ENCODE measurements at regions not wholly inside any gene's neighbourhood (a gene's known extent, or its start where the extent isn't known, plus 50 kb on each side); places are given as distances from the start of the nearest gene placed in this dataset.
A peak's percentile ranks its signal among the peaks of the same experiment; 100 is the strongest.

DNA sequence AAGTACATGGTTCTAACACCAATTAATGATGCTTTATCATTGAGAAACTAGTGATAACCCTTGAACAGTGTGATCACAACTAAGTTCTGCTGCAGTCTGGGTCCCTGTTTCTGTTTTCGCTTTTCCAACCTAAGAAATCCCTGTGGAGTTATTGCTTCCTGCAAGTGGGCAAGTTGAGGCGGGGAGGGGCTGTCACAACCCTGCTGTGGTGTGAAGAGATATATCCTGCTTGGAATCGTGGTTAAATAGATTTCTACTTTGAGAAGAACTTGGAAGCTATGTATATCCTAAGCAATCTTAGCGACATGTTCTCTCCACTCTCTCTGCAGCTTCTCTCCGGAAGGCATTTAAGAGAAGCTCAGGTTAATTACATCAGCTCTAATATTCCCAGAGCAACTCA lies 1223.6 kb downstream of the EPHA7 start:
- no peak for DNase-seq (ENCODE audit: low read depth in 4 of 4, low spot score in 3 of 4)

DNA sequence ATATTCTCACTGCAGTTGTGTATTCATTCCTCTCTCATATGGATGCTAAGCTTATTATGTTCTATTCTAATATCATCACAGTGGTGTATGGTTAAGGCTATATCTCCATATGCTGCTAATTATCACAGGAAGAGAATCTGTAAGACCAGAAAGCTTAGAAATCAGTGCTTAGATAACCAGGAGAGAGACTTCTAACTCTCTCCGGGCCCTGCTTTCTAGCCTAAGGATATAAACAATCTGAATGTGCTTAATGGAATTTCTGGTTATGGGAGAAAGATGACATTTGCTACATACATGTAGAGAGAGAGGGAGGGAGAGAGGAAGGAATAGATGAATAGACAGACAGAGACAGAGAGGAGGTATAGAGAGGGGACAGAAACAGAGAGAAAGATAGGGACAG lies 1231.3 kb downstream of the EPHA7 start:
- no peak for DNase-seq (ENCODE audit: low read depth in 4 of 4, low spot score in 3 of 4)

DNA sequence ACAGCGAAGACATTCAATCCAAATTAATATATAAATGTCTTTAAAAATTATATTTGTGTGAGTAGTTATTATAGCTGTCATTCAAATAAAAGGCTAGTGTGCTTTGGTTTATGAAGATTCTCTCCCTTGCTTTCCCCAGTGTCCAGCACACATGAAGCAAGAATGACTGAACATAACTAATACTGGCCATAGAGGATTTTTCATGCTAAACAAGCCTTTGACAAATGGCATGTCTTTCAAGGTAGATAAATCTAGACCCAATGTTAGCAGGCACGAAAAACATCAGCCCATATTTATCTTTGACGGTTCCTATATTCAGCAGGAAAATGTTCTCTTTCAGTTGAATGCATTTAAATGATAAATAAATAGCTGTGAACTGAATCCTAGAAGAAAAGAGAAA lies 1234.4 kb downstream of the EPHA7 start:
- no peak for DNase-seq (ENCODE audit: low read depth in 4 of 4, low spot score in 3 of 4)

DNA sequence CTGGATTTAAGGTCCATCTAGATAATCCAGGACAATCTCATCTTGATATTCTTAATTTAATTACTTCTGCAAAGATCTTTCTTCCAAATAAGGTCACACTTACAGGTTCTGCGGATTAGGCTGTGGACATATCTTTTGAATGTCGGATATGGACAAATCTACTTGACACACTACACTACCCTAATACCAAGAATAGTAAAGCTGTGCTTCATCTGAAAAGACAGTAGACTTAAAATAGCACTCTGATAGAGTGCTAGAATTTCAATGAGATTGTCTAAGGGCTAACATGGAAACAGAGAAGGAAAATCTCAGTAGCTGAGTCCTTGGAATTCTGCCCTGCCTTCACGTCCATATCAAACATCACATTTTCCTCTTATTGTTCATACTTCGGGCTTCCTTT lies 1238.0 kb downstream of the EPHA7 start:
- DNase-seq (ENCODE audit: low read depth in 4 of 4, low spot score in 3 of 4) = no peak

DNA sequence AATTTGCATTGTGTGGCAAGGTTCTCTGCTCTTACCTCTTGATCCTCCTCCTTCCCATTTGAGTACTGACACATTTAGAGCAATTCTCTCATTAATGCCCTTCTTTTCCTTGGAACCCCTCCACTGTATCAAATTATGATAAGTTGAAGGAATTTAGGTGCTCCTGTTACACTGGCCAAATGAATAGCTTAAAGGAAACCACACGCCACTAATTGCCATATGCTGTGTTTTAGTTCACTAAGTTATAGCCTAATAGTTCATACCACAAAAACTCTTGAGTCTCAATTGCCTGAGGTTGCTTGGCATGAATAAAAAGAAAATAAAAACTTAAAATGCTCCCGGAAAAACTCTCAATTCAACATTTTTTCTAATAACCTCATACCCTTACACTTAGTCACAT lies 1239.3 kb downstream of the EPHA7 start:
- no peak for DNase-seq (ENCODE audit: low read depth in 4 of 4, low spot score in 3 of 4)

DNA sequence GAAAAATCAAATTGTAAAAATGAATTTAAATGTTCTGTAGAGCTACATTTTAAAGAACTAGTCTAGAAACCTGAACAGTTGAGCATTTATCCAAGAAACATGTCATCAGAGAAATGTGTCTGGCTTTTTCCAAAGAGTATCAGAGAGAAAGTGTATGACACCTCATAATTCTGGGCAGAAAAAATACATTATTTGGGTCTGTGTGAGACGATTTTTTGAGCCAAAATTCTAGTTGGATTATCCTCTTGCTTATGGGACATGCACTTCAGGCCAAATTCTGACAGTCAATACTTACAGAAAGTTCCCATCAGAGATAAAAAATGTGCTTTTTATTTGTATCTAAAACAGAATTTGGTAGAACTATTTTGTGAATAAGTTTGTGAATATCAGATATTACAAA lies 1242.7 kb downstream of the EPHA7 start:
- DNase-seq (ENCODE audit: low read depth in 4 of 4, low spot score in 3 of 4) = no peak

DNA sequence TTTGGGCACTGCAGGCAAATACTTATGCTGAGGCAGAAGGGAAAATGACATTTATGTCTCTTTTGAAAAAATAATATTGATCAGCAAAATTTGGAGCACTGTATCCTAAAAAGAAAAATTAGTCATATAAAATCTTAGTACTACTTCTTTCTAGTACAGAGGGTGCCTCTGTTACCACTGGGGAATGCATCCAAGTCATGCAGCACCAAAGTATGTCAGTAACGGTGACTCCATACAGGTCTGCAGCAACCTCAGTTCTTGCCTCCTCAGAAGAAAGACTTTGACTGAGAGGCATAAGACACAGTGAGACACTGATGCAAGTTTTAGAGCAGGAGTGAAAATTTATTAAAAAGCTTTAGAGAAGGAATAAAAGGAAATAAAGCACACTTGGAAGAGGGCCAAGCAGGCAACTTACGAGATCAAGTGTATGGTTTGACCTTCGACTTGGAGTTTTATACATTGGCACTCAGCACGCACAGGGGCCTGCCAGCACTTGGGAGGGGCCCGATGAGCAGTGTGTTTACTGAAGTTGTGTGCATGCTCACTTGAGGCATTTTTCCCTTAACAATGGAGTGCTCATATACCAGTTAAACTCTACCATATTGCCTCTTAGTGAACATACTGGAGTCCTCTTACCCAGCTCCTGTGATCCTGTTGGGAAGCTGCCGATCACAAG lies 1244.8 kb downstream of the EPHA7 start:
- DNase-seq (ENCODE audit: low read depth in 4 of 4, low spot score in 3 of 4) = no peak

DNA sequence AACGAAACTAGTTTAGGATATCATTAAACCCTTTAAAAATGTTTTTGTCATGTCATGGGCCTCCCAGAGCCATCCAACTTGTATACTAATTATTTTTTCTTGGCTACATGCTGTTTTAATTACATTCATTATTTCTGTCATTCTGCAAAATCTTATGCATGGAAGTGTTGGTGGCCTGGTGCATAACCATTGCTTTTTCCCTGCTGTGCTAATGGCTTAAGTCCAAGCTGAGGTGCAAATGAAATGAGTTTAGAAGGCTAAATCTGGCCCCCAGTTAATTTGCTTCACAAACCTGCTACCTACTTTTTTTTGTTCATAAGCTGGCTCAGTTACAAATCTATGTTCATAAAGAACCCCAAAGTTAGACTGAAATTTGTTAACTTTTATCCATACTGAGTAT lies 1249.9 kb downstream of the EPHA7 start:
- DNase-seq (ENCODE audit: low read depth in 4 of 4, low spot score in 3 of 4) = no peak

DNA sequence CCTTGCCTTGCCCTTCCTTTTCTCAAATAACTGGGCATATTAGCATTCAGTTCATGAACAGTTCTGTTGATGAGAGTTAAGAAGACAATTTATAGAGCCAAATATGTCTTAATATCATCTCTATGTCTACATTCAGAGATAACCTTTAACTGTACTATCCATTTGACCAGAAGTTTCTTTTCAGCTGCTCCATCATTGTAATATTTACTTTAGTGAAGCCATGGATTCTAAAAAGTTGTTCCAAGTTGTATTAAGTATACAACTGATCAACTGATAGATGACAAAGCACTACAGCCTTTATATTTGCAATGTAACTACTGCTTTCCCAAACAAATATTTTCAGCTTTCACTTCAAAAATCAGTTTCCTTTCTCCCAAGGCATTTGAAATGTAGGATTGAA lies 1252.7 kb downstream of the EPHA7 start:
- DNase-seq (ENCODE audit: low read depth in 4 of 4, low spot score in 3 of 4) = no peak

DNA sequence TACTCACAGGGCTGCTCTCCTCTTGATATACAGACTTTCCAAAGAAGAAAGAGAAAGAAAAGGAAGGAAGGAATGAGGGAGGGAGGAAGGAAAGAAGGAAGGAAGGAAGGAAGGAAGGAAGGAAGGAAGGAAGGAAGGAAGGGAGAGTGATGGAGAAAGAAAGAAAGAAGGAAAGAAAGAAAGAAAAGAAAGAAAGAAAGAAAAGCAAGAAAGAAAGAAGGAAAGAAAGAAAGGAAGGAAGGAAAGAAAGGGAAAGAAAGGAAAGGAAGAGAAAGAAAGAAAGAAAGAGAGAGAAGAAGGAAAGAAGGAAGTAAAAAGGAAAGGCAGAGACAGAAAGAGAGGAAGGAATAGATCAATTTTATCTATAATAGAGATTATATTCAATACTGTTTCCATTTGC lies 1257.4 kb downstream of the EPHA7 start:
- no peak for DNase-seq (ENCODE audit: low read depth in 4 of 4, low spot score in 3 of 4)

DNA sequence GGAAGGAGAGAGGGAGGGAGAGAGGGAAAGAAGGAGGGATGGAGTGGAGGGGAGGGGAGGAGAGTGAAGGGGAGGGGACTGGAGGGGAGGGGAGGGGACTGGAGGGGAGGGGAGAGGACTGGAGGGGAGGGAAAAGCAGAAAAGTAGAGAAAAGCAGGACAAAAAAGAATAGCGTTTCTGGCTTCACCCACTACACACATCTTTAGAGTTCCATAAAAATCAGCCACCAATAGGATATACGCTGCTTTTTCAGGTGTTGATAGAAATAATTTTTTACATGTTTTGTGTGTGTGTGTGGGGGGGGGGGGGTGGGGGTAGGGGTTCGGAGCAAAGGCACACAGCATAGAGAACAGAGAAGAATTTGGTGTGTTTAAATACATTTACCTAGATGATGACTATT lies 1259.1 kb downstream of the EPHA7 start:
- DNase-seq (ENCODE audit: low read depth in 4 of 4, low spot score in 3 of 4) = no peak

DNA sequence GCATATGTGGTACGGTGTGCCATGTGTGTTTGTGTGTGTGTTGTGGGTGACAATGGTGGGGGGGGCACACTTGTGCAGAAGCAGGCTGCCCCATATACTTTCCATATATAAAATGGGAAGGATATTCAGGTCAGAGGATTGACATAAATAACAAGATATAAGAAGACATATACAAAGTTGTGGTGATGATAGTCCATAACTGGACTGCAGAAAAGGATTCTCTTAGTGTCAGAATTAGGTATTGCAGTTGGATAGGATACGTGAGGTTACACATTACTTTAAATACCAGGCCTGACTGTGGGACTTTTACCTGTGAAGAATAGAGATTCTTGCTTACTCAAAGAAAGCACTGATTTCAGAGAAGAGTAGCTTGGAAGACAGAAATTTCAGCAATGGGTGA lies 1260.3 kb downstream of the EPHA7 start:
- DNase-seq (ENCODE audit: low read depth in 4 of 4, low spot score in 3 of 4) = no peak

DNA sequence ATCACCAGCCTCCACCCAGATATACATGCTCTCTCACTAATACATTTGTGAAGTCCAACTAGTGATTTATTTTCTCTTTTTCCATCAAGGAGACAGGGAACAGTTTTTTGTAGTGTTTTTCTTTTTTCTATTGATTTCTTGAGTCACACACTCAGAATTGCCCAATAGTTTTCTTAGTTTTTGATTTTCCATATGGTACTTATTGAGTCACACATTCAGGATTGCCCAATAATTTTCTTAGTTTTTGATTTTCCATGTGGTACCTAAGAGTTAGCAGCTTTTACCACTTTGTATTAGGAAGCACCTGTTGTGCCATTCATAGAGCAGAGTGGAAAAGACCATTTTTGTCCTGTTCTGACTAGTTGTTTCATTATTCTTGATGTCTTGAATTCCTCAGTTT lies 1268.8 kb downstream of the EPHA7 start:
- DNase-seq (ENCODE audit: low read depth in 4 of 4, low spot score in 3 of 4) = no peak

DNA sequence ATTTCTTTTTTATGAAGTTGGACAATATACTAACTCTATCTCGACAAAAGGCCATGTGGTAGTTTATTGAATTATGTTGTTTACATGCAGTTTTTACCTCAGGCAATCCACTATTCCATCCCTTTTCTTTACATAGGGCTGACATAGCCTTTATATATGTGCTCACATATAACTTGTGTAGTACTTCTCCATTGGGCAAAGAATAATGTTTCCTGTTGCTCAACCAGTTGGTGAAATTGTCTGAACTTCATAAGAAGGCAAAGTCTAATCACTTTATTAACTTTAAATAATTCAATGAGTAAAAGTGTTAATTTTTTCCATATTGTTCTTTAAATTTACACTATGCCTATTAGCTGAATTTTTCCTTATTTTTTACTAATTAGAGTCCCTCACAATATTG lies 1272.1 kb downstream of the EPHA7 start:
- no peak for DNase-seq (ENCODE audit: low read depth in 4 of 4, low spot score in 3 of 4)

DNA sequence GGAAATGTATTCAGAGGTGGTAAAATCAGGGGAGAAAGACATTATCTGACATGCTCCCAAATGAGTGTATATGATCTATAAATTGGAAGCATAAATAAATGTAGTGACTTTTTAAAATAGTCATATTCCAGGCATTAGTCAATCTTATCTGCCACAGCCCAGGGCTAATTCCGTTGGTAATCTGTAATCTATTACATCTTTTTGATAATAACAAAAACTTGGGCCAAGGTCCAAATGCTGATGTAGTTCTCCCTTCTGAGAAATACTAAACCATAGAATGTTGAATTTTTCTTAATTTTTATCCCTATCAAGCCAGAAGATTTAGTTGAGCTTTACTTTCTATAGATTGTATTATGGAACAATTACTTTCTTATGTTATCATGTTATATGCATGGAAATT lies 1279.8 kb downstream of the EPHA7 start:
- DNase-seq (ENCODE audit: low read depth in 4 of 4, low spot score in 3 of 4) = no peak

DNA sequence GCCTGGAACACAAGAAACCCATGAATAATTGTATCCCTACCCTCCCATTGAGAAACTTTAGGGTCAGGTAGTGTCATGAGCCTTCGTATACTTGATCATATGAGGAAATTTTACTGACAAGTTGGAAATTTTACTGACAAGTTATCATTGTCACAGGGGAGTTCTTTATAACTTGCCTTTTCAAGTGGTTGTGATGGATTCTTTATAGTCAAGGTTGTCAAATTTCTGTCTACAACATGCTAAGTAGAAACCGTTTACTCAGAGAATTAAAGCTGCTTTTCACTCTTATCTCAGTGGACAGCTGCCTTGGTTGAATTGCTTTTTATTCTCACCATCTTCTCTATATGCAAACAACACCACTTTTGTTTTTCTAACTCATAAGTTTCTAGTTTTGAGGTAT lies 1286.4 kb downstream of the EPHA7 start:
- DNase-seq (ENCODE audit: low read depth in 4 of 4, low spot score in 3 of 4) = no peak

DNA sequence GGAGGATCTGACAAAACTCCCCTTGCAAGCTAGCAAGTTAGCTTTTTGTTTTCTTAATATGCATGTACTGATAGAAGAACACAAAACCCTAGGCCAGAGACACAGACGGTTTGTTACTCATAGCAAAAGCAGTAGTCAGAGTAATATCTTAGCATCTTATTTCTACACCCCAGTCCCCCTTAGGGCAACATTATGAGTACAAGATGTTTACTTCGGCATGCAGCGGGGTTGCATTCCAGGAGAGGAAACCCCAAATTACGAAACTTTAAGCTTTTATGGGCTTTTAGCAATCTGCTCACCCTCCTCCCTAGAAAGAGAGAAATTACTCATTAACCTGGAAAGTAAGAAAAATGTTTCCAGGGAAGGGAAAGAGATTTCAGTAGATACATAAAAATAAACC lies 1286.9 kb downstream of the EPHA7 start:
- DNase-seq (ENCODE audit: low read depth in 4 of 4, low spot score in 3 of 4) = no peak

DNA sequence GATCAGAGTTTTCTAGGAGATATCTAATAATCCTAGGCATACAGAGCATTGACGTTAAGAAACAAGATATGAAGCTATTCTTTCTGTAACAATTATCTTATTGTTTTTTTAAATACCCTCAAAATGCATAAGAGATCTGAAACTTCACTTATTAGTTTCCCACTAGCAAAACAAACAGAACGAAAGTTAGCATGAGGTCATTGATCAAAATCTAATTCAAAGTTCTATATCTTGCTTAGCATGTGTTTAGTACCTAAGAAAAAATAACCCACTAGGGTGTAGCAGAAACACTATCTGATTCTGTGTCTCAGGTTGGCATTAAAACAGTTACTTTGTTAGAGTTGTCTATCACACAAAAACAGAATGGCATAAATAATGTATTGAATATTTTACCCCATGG lies 1288.4 kb downstream of the EPHA7 start:
- DNase-seq (ENCODE audit: low read depth in 4 of 4, low spot score in 3 of 4) = no peak

DNA sequence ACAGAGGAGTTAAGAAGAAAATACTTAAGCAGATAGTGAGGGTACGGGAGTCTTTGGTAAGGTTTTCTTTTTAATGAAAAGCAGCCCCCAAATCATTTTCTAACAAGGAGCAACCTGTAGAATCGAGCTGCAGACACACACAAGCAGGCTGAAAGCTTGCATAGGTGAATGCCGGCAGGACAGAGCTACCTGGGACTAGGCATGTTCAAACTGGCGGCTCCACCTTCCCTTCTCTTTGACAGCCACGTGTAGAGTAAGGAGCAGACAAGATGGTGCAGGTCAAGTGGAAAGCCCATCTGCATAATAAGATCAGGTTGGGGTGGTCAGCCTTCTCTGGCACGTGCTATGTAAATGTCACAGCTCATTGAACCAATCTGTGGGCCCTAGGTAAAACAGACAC lies 1292.4 kb downstream of the EPHA7 start:
- no peak for DNase-seq (ENCODE audit: low read depth in 4 of 4, low spot score in 3 of 4)

DNA sequence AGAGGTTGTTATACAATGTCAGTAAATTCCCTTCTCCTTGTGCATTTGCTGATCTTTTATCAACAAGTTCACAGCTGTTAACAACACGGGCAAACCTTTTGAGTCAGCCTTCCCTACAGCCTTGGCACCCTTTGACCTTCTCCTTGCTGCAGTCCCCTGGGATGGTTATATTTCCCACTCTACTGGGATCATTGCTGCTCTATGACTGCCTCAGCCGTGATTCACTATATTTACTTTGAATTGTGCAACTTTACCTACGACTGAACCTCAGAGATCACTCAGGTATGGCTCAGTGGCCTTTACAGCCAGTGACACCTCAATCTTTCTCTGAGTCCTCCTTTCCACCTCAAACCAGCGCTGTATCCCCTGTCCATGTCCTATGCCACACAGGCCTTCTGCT lies 1293.3 kb downstream of the EPHA7 start:
- no peak for DNase-seq (ENCODE audit: low read depth in 4 of 4, low spot score in 3 of 4)

DNA sequence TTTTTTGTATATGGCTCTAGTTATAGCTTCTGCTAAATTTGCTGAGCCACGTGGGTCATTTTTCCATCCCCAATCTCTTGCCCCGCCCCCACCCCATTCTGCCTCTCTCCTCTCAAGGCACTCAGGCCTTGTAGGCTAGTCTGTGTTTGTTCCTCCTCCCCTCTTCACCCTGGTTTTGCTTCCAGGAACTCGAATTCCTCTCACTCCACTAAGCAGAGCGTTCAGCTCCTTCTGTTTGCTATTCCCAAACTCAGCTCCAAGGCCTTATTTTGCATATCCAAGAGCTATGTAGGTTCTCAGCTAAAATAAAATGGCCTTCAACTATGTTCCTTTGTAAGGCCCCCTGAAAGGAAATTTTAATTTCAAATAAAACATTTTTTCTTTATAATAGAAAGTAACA lies 1293.7 kb downstream of the EPHA7 start:
- DNase-seq (ENCODE audit: low read depth in 4 of 4, low spot score in 3 of 4) = no peak

DNA sequence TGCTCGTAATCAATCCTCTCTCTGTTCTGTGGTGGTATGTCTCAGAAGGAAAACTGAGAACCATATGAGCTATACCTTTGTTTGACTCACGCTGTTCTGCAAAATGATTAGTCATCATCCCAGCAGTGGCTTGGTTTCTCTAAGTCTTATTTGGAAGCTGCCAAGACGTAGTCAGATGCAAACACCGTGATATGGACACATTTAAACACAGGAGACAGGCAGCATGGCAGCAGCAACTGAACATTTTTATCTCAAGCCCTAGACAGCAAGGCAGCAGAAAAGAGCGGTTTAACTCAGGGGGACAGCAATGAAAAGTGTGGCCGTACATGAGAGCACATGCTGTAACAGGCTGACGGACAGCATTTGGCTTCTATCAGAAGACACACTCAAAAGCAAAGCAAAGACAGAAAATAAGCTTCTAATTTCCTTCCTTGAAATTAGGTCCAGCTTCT lies 1295.1 kb downstream of the EPHA7 start:
- DNase-seq (ENCODE audit: low read depth in 4 of 4, low spot score in 3 of 4) = peak; percentile 16 to 29 (median 24)

DNA sequence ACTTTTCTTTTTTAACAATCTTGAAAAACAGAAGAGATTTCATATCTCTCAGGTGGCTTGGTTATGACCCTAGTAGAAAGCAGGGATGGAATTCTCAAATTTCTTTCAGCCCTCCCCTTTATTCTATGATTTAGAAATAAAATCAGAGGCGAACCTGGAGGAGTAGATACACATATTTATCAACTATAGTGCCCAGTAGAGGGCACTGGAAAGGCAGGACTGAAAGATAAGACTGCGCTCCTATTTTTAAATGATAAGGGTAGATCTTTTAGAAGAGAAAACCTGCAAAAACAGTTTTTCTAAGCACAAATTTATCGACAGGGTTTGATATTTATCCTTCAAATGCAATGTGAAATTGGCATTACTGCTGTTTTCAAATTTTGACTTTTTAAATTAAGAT lies 1296.6 kb downstream of the EPHA7 start:
- no peak for DNase-seq (ENCODE audit: low read depth in 4 of 4, low spot score in 3 of 4)
